ENCODE measurements at regions not wholly inside any gene's neighbourhood (a gene's known extent, or its start where the extent isn't known, plus 50 kb on each side); places are given as distances from the start of the nearest gene placed in this dataset.
"Not testable (repeated sequence)": the region's sequence is repeated elsewhere in the genome, so short reads cannot be mapped to it uniquely, and the experiment has no call there.

GRCh38 chr2:239721531-239721930 lies 303.6 kb downstream of the NDUFA10 start:
- Histone ChIP-seq H3K36me3 (no peaks in the 10 kb centered on the region), H3K27ac (no peak overlapping the region), H3K4me1 (peaks cover 0 to 14% (median 1%) of the 10 kb centered on the region in 4 donors), H3K9me3 (no peaks in the 10 kb centered on the region), H3K4me3 (no peak overlapping the region), H3K27me3 (no peaks in the 10 kb centered on the region)
- no peak for DNase-seq (ENCODE audit: low spot score in 2 of 2)
- TF ChIP-seq CTCF (IDR thresholded peaks at IDR 0.05) (no peak), EP300 (IDR thresholded peaks at IDR 0.05) (no peak)
- WGBS, 2 donors = 91 to 96% methylated on average over 10 to 11 of the region's 11 CpGs

DNA sequence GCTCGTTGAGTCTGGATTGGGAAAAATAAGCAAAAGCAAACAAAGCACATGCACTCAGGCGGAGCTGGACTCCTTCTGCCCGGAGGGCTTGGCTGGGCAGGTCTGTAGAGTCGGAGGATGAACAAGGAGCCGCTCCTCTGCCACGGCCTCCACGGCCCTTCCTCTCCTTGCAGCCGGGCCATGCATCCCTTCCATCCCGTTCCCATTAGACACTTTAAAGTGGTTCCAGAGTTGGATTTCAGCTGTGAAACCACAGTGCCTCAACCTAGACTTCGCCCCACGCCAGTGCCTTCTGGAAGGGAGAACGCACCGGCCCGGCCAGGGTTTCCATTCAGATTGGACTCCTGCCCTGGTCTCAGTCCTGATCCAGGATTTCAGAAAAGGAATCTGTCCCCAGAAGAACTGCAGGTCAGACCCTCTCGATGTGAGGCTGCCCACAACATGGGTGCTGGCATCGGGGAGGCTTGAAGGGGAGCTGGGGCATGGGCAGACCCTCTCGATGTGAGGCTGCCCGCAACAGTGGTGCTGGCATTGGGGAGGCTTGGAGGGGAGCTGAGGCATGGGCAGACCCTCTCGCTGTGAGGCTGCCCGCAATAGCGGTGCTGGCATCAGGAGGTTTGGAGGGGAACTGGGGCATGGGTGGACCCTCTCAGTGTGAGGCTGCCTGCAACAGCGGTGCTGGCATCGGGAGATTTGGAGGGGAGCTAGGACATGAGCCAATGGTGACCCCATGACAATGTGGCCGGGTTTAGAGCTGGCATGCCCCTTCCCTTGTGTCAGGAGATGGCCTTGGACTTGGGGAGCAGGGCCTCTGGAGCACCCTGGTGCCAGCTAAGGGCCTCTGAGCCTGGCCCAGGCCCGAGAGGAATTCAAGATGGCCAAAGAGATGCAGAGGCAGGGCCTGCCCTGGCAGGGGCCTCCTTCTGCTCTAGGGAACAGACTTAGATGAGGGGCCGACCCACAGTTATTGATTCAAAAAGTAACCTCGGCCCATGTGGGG lies 304.5 kb downstream of the NDUFA10 start:
- no peak for TF ChIP-seq CTCF (IDR thresholded peaks at IDR 0.05)
- TF ChIP-seq EP300 (IDR thresholded peaks at IDR 0.05) = no peak
- no peak for TF ChIP-seq POLR2A (IDR thresholded peaks at IDR 0.05)
- H3K4me3 ChIP-seq = no peak overlapping the region
- peaks cover 0 to 18% (median 1%) of the 10 kb centered on the region in 4 donors for H3K4me1 ChIP-seq
- no peaks in the 10 kb centered on the region for H3K36me3 ChIP-seq
- no peaks in the 10 kb centered on the region for H3K27me3 ChIP-seq
- no peaks in the 10 kb centered on the region for H3K9me3 ChIP-seq
- no peak for DNase-seq (ENCODE audit: low spot score in 2 of 2)
- no peak overlapping the region for H3K27ac ChIP-seq
- 75 to 81% methylated on average over 26 to 27 of the region's 27 CpGs for WGBS, 2 donors

GRCh38 chr2:239719791-239720360 lies 305.3 kb downstream of the NDUFA10 start:
- TF ChIP-seq CTCF (IDR thresholded peaks at IDR 0.05) (no peak), POLR2A (IDR thresholded peaks at IDR 0.05) (no peak), EP300 (IDR thresholded peaks at IDR 0.05) (no peak)
- peaks cover 0 to 18% (median 1%) of the 10 kb centered on the region in 4 donors for H3K4me1 ChIP-seq
- no peak overlapping the region for H3K27ac ChIP-seq
- DNase-seq (ENCODE audit: low spot score in 2 of 2) = no peak
- 81 to 95% methylated on average over 8 to 9 of the region's 9 CpGs for WGBS, 2 donors
- no peaks in the 10 kb centered on the region for H3K27me3 ChIP-seq
- H3K9me3 ChIP-seq = peaks cover 0 to 6% (median 0%) of the 10 kb centered on the region in 4 donors
- H3K36me3 ChIP-seq = no peaks in the 10 kb centered on the region
- no peak overlapping the region for H3K4me3 ChIP-seq

- H3K4me3 ChIP-seq; H3K27me3 ChIP-seq; H3K27ac ChIP-seq; H3K36me3 ChIP-seq; DNase-seq (ENCODE audit: low spot score in 2 of 2): not testable (repeated sequence)
- peaks cover 0 to 15% (median 0%) of the 10 kb centered on the region in 4 donors for H3K9me3 ChIP-seq
- 80 to 88% methylated on average over 6 of the region's 6 CpGs for WGBS, 2 donors
- peaks cover 0 to 18% (median 1%) of the 10 kb centered on the region in 4 donors for H3K4me1 ChIP-seq
Observed at GRCh38 chr2:239718991-239719390, 306.2 kb downstream of the NDUFA10 start.

GRCh38 chr2:239717706-239718105 lies 307.4 kb downstream of the NDUFA10 start:
- no peak for DNase-seq (ENCODE audit: low spot score in 2 of 2)
- peaks cover 0 to 18% (median 1%) of the 10 kb centered on the region in 4 donors for H3K4me1 ChIP-seq
- no peaks in the 10 kb centered on the region for H3K27me3 ChIP-seq
- no peaks in the 10 kb centered on the region for H3K36me3 ChIP-seq
- H3K4me3 ChIP-seq = no peak overlapping the region
- TF ChIP-seq CTCF (IDR thresholded peaks at IDR 0.05) (no peak), EP300 (IDR thresholded peaks at IDR 0.05) (no peak)
- H3K27ac ChIP-seq = no peak overlapping the region
- 90 to 91% methylated on average over 19 to 22 of the region's 22 CpGs for WGBS, 2 donors
- peaks cover 0 to 27% (median 2%) of the 10 kb centered on the region in 4 donors for H3K9me3 ChIP-seq

All from tibial nerve (tissue), 4 donors.